ENCODE measurements at regions not wholly inside any gene's neighbourhood (a gene's known extent, or its start where the extent isn't known, plus 50 kb on each side); places are given as distances from the start of the nearest gene placed in this dataset.
A peak's percentile ranks its signal among the peaks of the same experiment; 100 is the strongest.

GRCh38 chr11:93084727-93085505 lies 112.9 kb downstream of the SLC36A4 start:
- no peaks in the 10 kb centered on the region for H3K27me3 ChIP-seq
- ATAC-seq (no peak), DNase-seq (no peak)
- intact Hi-C loops (cut with DNase I; ENCODE audit: low total_unique reads) (no loop called here), in situ Hi-C loops (cut with MboI; ENCODE audit: low sequenced_read_pairs in 4 of 4) (no loop called here)
- no peaks in the 10 kb centered on the region for H3K36me3 ChIP-seq
- H3K4me3 ChIP-seq, result no peak overlapping the region
- no peaks in the 10 kb centered on the region for H3K9me3 ChIP-seq
- no peaks in the 10 kb centered on the region for H3K4me1 ChIP-seq
- no peak for TF ChIP-seq CTCF (IDR thresholded peaks at IDR 0.05 in 4 of 5, conservative IDR thresholded peaks at IDR 0.05 in 1 of 5)
- TF ChIP-seq POLR2A (IDR thresholded peaks at IDR 0.05), result no peak
- no peak overlapping the region for H3K27ac ChIP-seq

GRCh38 chr11:93089474-93090102 lies 108.2 kb downstream of the SLC36A4 start:
- Histone ChIP-seq H3K27ac (no peak overlapping the region), H3K9me3 (no peaks in the 10 kb centered on the region), H3K36me3 (no peaks in the 10 kb centered on the region), H3K27me3 (no peaks in the 10 kb centered on the region), H3K4me1 (no peaks in the 10 kb centered on the region), H3K4me3 (no peak overlapping the region)
- no peak for ATAC-seq
- TF ChIP-seq CTCF (IDR thresholded peaks at IDR 0.05 in 4 of 5, conservative IDR thresholded peaks at IDR 0.05 in 1 of 5) (no peak), POLR2A (IDR thresholded peaks at IDR 0.05) (no peak)
- in situ Hi-C loops (cut with MboI; ENCODE audit: low sequenced_read_pairs in 4 of 4), result no loop called here
- intact Hi-C loops (cut with DNase I; ENCODE audit: low total_unique reads), result no loop called here
- DNase-seq, result peak in 1 of 2 donors; percentile 2
